HuH-7.5 (cell line): ENCODE measurements at regions not wholly inside any gene's neighbourhood (a gene's known extent, or its start where the extent isn't known, plus 50 kb on each side); places are given as distances from the start of the nearest gene placed in this dataset.
"Not testable (repeated sequence)": the region's sequence is repeated elsewhere in the genome, so short reads cannot be mapped to it uniquely, and the experiment has no call there.

Experiments
- DNase-seq: peaks from one replicate; pipeline ENCODE4 v3.0.0; 2011; ENCODE audit warnings: low spot score

DNA sequence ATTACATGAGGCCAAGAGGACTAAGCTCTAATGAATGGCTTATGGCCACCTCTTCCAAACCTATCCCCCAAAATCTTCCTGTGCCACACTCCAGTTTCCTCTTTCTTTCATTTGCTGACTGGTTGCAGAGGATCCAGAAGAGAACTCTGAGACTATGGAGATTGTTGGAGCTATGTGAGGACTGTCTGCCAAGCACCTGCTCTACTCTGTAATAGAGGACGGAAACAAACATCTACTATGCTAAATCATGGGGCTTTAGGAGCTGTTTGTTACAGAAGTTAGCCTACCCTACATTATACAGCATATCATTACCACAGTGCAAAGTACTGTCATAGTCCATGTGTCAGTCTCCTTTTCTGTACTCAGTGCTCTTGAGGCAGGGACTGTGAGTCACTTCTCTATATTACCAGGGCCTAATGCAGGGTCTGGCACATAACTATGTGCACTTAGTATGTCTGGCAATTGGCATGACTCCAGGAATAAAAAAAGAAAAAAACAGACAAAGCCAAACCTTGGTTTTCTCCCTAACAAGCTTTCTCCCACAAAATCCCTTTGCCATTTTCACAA is 95.1 kb downstream of the RPAP3 start:
- DNase-seq, result no peak

DNA sequence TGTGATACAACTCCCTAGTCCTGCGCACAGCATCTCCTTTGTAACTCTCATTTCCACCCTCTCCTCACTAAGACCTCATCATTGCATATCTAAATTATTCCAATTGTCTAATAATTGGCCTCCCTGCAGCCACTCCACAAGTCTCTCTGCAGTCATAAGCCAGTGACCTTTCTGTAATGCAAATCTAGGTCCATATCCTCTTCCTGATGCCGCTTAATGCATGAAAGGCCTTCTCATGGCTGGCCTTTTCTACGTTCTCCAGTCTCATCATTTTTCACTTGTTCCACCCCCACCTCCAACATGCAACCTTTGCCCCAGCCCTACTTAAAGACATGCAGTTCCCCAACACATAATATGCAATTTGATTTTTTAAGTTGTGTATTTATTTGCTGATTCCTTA is 96.0 kb downstream of the RPAP3 start:
- DNase-seq, result no peak

GRCh38 chr12:47608671-47609070 is 97.2 kb downstream of the RPAP3 start:
- DNase-seq, result not testable (repeated sequence)

DNA sequence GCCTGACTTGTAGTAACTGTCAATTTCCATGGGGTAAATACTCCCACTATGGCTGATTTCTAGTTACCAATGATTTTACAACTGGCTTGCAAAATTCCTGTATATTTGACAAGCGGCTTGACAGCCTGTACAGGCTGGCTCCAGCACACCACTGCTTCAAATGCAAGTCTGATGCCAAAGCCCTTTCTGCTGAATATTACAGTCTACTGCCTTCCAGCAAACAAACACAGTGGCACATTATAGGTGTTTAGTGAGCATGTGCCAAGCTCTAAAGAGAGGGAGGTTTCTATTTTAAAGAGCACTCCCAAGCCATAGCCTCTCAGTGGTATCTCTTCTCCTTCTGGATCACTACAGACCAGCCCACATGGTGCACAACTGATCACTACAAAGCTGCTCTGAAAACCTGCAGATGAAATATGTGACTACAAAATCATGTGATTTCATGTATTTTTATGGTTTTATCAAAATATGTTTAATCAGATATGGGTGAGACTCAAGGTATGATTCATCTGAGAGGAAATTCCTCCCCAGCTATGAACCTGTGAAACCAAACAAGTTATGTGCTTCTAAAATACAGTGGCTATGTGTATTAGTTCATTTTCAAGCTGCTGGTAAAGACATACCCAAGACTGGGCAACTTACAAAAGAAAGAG is 101.5 kb downstream of the RPAP3 start:
- no peak for DNase-seq

GRCh38 chr12:47602949-47603558 is 102.8 kb downstream of the RPAP3 start:
- no peak for DNase-seq

DNA sequence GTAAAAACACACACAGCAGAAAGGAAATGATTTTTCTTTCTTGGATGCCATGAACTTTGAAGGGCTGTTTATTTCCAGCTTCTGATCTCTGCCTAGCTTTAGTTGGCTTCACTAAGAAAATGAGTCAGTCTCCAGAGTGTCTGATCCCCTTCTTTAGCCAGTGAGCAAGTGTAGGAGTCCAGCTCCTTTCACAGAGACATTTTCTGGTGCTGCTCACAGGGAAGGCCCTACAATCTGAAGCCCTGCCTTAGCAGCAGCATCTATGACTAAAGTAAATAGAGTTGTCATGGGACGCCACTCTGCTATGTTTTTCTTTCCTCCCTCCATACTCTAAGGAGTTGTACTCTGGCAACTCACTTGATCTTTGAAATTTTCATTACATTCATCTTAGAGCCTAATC is 103.5 kb downstream of the RPAP3 start:
- no peak for DNase-seq

DNA sequence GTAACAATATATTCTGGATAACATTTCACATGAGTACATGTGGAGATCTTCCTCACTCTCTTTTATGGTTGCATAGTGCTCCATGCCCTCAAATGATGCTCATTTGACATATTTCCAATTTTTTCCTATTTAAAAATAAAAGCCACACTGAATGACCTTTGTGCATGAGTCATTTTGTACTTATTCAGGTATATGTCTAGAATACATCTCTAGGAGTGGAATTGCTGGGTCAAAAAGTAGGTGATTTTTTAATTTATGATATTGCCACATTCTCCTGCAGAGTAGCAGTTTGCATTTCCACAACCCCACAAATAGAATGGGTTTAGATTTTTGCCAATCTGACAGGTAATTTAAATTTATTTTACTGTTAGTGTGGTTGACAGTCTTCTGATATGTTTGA is 104.8 kb downstream of the RPAP3 start:
- no peak for DNase-seq

DNA sequence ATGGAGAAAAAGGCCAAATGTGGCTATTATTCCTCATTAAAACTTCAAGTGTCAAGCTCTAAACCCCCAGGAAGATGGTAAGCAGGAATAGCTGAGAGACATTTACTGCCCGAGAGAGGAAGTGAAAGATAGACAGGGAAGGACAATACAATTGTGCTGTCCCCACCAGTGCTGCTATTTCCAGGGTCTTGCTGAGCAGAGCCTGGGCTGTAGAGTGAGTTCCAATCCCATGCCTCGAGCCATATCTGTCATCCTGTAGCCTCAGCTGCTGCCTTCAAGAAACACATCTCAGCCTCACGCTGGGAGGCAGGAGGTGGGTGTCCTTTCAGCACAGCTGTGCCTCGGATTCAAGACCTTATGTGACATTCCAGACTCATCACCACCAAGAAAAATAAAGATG is 114.0 kb downstream of the RPAP3 start:
- no peak for DNase-seq

DNA sequence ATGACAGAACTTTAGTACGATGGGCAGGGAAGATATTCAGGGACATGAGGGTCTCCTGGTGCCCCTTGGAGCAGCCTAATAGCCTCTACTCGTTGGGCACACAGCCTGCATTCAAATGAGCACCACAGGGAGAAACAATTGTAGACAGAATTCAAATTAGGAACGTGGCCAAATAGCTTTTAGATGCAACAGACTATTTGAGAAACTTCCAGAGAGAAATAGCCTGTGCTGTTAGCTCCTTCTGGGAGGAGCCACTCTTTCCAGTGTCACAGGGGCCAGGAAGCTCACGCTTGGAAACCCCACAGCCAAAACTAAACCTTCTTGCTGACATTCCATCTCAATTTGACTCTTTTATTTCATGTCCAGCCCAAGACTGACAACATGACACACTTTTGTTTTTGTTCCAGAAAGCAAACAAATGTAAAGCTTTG is 114.5 kb downstream of the RPAP3 start:
- DNase-seq, result no peak

DNA sequence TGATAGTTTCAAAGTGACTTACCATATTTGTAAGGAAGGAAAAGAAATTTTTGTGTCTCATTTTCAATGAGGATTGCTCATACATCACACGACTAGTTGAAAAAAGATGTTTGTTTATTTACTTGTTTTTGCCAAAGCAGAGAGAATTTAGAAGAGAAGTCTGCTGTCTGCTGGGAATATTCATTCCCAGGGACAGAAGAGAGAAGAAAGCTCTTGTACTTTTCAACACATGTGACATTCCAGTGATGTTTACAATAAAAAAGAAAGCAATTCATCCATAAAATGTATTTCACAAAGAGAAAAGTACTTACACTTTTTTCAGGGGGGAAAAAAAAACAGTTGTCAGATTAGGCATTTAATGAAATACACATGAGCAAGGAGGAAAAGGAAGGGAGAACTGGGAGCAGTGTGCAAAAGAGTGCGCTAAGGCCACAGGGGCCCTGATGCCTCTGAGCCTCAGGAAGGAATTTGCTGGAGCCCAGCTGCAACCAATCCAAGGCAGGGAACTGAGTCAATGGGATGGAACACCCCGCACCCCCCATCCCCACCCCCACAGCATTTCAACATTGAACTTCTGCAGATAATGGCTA is 115.0 kb downstream of the RPAP3 start:
- no peak for DNase-seq

GRCh38 chr12:47586952-47587669 is 118.7 kb downstream of the RPAP3 start:
- DNase-seq, result no peak

GRCh38 chr12:47585507-47585906 is 120.3 kb downstream of the RPAP3 start:
- no peak for DNase-seq

GRCh38 chr12:47578836-47579235 is 127.0 kb downstream of the RPAP3 start:
- no peak for DNase-seq

DNA sequence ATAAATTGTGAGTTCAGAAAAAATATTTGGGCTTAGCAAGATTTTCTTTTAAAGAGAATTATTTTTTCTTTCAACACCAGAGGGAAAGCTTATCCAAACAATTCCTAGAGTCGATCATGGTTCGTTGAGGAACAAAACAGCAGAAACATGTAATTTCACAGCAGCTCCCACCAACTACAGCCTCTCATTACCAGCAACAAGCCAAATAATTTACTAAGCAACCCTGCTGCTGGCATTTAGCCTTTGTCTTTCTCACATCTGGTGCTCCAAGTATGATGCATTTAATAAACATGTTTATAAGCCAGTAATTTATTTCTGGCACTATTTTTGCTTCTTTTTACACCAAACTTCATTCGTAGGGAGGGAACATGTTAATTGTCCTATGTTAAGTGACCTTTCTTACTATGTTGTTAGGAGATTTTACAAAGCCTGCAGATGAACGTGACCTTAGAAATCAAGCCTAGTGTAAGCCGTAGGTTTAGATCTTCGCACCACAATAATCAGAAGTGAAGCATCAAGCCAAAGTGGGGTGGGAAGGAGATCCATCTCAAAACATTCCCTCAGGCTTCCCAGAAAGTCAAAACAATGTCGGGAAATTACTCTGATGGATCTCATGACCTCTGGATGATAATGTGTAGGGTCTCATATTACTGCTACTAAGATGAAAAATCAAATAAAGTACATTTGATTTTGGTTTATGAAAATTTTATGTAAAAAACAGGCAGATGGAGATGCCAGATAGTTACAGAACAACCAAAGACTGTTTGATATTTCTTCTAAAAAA is 128.4 kb downstream of the RPAP3 start:
- DNase-seq, result no peak

GRCh38 chr12:47576289-47576945 is 129.4 kb downstream of the RPAP3 start:
- DNase-seq, result no peak

- no peak for DNase-seq
Measured at GRCh38 chr12:47574252-47575021, 131.4 kb downstream of the RPAP3 start.

GRCh38 chr12:47573146-47573659 is 132.6 kb downstream of the RPAP3 start:
- DNase-seq, result no peak

DNA sequence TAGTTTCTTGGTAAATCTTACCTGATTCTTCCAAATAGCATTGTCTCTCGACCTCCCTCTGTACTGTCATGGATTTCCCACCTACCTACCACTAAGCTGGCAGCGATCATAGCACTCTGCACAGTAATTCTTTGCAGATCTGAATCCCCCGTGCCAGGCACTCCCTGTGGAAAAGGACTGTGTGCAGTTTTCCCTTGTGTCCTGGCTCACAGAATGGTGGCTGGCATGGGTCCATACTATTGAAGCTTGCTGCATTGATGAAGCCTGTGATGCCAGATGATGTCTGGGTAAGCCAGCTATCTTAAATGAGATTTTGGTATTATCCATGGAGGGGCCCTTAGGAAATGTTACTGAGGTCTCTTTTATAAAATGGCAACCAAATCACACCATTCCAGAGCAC is 135.7 kb downstream of the RPAP3 start:
- no peak for DNase-seq

- DNase-seq, result no peak
Measured at GRCh38 chr12:47562201-47562600, 143.6 kb downstream of the RPAP3 start.

DNA sequence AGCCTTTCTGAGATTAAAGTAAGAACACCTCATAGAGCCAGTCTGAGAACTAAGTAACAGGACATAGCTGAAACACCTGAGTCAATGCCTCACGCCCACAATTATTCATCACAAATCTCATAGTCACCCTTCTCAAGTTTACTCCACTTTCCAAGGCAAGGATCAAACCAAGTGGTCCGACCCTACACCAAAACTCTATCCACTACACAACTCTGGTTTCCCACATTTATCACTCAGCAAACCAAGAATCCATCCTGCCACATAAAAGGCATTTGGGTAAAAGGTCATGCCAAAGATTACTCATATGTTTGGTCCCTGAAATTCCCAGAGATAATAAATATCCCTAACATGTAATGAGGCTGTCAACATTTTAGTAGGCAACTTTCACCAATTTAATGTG is 144.1 kb downstream of the RPAP3 start:
- no peak for DNase-seq
